ENCODE measurements at regions not wholly inside any gene's neighbourhood (a gene's known extent, or its start where the extent isn't known, plus 50 kb on each side); places are given as distances from the start of the nearest gene placed in this dataset.

DNA sequence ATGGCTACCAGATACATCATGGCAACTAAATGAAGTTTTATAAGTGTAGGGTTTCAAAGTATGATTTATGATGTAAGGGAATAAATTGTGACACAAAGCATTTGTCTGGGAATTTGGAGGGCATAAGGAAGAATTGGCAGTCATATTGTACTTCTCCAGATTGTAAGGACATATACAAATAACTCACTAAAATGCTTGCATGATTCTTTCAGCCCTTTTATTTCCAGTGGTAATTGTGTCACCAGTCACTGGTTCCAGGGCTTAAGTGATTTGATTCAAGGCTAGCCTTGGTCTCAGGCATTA is 299.4 kb upstream of the ANO5 start:
- TF ChIP-seq, protein P1, sequence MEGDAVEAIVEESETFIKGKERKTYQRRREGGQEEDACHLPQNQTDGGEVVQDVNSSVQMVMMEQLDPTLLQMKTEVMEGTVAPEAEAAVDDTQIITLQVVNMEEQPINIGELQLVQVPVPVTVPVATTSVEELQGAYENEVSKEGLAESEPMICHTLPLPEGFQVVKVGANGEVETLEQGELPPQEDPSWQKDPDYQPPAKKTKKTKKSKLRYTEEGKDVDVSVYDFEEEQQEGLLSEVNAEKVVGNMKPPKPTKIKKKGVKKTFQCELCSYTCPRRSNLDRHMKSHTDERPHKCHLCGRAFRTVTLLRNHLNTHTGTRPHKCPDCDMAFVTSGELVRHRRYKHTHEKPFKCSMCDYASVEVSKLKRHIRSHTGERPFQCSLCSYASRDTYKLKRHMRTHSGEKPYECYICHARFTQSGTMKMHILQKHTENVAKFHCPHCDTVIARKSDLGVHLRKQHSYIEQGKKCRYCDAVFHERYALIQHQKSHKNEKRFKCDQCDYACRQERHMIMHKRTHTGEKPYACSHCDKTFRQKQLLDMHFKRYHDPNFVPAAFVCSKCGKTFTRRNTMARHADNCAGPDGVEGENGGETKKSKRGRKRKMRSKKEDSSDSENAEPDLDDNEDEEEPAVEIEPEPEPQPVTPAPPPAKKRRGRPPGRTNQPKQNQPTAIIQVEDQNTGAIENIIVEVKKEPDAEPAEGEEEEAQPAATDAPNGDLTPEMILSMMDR (IDR thresholded peaks at IDR 0.05; ENCODE audit: poor library complexity, severe bottlenecking): no peak
- Histone ChIP-seq H3K27ac (ENCODE audit: poor library complexity, severe bottlenecking) (no peak overlapping the region), H3K27me3 (ENCODE audit: insufficient read depth, poor library complexity, severe bottlenecking) (no peaks in the 10 kb centered on the region), H3K4me1 (ENCODE audit: insufficient read depth, poor library complexity, severe bottlenecking) (no peaks in the 10 kb centered on the region), H3K4me3 (ENCODE audit: severe bottlenecking) (no peak overlapping the region), H3K9me3 (ENCODE audit: severe bottlenecking) (no peaks in the 10 kb centered on the region), H3K36me3 (ENCODE audit: low read depth) (no peaks in the 10 kb centered on the region)
- ATAC-seq (ENCODE audit: low read depth) (no peak), DNase-seq (ENCODE audit: low spot score) (no peak)

DNA sequence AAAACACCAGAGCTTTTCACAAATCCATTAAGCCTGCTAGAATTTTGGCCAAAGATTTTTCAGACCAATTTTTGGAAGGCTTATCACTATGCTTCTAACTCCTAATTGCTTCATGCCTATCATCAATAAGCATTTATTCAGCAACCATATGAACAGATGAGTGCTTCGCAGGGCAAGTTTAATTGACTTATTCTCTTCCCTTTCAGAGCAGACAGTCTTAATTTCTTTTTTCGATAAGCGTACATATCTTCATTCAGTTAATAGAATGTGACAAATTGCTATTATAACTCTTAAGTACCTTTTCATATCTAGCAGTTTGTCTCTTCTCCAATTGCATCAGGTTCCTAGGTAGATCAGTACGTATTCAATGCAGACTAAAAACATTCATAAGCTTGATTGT is 298.4 kb upstream of the ANO5 start:
- no peak for ATAC-seq (ENCODE audit: low read depth)
- no peak overlapping the region for H3K27ac ChIP-seq (ENCODE audit: poor library complexity, severe bottlenecking)

DNA sequence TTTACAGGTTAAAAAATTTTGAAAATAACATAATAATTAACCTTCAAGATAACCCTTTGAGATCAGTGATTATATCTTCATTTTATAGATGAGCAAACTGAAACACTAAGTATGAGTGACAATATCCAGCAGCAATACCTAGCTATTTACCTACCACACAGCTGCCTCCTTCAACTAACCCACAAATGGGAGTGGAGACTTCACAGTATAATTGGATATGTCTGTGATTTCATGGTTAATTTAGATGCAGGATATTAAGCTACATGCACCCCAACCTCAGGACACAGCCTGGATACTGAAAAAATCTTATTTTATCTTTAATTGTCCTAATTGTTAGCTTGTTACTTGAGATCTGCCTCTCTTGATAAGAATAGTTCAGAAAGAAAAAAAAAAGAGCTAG is 297.2 kb upstream of the ANO5 start:
- no peak for DNase-seq (ENCODE audit: low spot score)
- TF ChIP-seq, protein P1 (IDR thresholded peaks at IDR 0.05; ENCODE audit: poor library complexity, severe bottlenecking): no peak
- no peak for ATAC-seq (ENCODE audit: low read depth)
- Histone ChIP-seq H3K27ac (ENCODE audit: poor library complexity, severe bottlenecking) (no peak overlapping the region), H3K9me3 (ENCODE audit: severe bottlenecking) (no peaks in the 10 kb centered on the region), H3K4me3 (ENCODE audit: severe bottlenecking) (no peak overlapping the region), H3K36me3 (ENCODE audit: low read depth) (no peaks in the 10 kb centered on the region), H3K4me1 (ENCODE audit: insufficient read depth, poor library complexity, severe bottlenecking) (no peaks in the 10 kb centered on the region), H3K27me3 (ENCODE audit: insufficient read depth, poor library complexity, severe bottlenecking) (no peaks in the 10 kb centered on the region)

More for the DNA sequence above, 298.4 kb upstream of the ANO5 start:
- H3K9me3 ChIP-seq (ENCODE audit: severe bottlenecking): no peaks in the 10 kb centered on the region
- DNase-seq (ENCODE audit: low spot score): no peak
- H3K4me1 ChIP-seq (ENCODE audit: insufficient read depth, poor library complexity, severe bottlenecking): no peaks in the 10 kb centered on the region
- H3K36me3 ChIP-seq (ENCODE audit: low read depth): no peaks in the 10 kb centered on the region
- no peak overlapping the region for H3K4me3 ChIP-seq (ENCODE audit: severe bottlenecking)
- no peaks in the 10 kb centered on the region for H3K27me3 ChIP-seq (ENCODE audit: insufficient read depth, poor library complexity, severe bottlenecking)
- TF ChIP-seq, protein P1 (IDR thresholded peaks at IDR 0.05; ENCODE audit: poor library complexity, severe bottlenecking): no peak

DNA sequence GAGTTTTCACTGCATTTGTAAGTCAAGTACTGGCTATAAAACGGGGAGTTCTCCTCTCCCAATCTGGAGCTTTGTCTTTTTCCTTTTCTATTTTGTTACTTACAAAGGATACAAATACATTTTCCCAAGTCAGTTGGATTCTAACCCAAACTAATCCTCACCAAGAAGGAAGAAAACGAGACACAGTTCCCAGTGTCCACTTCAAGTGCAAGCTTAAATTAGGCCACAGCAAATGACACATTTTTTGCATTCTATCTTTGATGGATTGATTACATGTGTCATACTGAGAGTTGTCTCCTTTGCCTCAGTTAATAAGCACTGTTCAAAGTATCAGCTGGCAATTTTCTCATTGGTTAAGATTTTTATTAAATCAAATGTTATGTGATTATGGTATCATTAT is 296.7 kb upstream of the ANO5 start:
- TF ChIP-seq, protein P1 (IDR thresholded peaks at IDR 0.05; ENCODE audit: poor library complexity, severe bottlenecking): no peak
- ATAC-seq (ENCODE audit: low read depth) (no peak), DNase-seq (ENCODE audit: low spot score) (no peak)
- Histone ChIP-seq H3K4me1 (ENCODE audit: insufficient read depth, poor library complexity, severe bottlenecking) (no peaks in the 10 kb centered on the region), H3K27ac (ENCODE audit: poor library complexity, severe bottlenecking) (no peak overlapping the region), H3K27me3 (ENCODE audit: insufficient read depth, poor library complexity, severe bottlenecking) (no peaks in the 10 kb centered on the region), H3K4me3 (ENCODE audit: severe bottlenecking) (no peak overlapping the region), H3K9me3 (ENCODE audit: severe bottlenecking) (no peaks in the 10 kb centered on the region), H3K36me3 (ENCODE audit: low read depth) (no peaks in the 10 kb centered on the region)

DNA sequence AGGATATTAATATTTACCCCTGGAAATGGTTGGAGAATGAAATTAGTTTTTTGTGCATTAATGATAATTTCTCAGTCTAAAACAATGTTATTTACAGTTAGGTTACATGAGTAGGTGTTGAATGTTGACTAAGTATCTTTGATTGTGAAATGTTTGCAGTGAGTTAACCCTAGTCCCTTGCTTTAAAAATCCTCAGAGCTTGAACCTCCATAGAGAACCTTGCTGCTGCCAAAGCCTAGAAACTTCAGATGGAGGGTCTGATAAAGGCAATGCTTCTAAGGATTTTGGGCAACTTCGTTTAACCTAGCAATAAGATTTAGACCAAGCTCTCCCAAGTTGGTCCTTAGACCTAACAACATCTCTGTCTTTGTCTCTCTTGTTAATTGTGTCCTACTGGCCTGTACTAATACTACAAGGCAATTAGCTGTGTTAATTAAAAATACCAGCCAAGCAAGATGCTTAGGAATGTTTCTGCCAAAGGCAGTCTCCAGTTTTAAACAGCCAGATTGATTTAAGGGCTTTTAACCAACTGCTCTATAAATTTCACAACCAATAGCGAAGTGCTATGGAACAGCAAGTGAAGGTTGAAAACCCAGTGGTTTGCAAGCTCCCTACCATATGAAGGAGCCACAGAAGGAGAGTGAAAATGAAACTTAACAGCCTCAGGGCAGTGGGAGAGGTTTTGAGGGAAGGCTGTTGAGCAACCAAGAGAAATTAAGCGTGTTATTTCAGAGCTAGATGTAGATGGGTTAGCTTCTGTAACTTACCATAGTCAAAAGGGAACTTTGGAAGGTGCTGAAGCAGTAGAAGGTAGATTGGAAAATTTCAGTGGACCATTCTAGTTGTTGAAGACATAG is 295.9 kb upstream of the ANO5 start:
- ATAC-seq (ENCODE audit: low read depth): no peak
- no peaks in the 10 kb centered on the region for H3K36me3 ChIP-seq (ENCODE audit: low read depth)
- no peak overlapping the region for H3K4me3 ChIP-seq (ENCODE audit: severe bottlenecking)
- no peak overlapping the region for H3K27ac ChIP-seq (ENCODE audit: poor library complexity, severe bottlenecking)
- H3K4me1 ChIP-seq (ENCODE audit: insufficient read depth, poor library complexity, severe bottlenecking): no peaks in the 10 kb centered on the region
- H3K9me3 ChIP-seq (ENCODE audit: severe bottlenecking): no peaks in the 10 kb centered on the region
- TF ChIP-seq, protein P1 (IDR thresholded peaks at IDR 0.05; ENCODE audit: poor library complexity, severe bottlenecking): no peak
- H3K27me3 ChIP-seq (ENCODE audit: insufficient read depth, poor library complexity, severe bottlenecking): no peaks in the 10 kb centered on the region
- no peak for DNase-seq (ENCODE audit: low spot score)
